Right renal pelvis (tissue), 4 donors: ENCODE measurements at regions not wholly inside any gene's neighbourhood (a gene's known extent, or its start where the extent isn't known, plus 50 kb on each side); places are given as distances from the start of the nearest gene placed in this dataset.

ENCODE experiments used
- DNase-seq, 4 donors: peaks; one replicate each; pipeline ENCODE4 v3.0.0-alpha.2; 2013; ENCODE audit warnings: low read depth in 4 of 4, low spot score in 3 of 4, missing footprints in 1 of 4

DNA sequence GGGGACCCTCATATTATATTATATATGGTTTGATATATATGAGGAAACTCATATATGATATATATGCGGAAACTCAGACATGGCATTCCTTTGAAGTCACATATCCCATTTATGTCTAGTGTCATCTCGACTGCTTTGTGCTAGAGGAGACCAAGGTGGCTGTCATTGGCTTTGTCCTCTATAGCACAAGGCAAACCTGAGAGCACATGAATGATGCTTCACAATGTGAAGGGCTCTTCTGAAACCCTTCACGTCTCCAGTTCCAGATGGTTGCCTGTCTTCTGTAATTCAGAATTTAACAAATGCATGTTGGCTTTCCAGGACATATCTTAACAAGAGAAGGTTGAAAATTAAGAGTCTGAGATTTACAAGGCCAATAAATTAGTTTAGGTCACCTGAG, 303.6 kb downstream of the BARHL2 start:
- no peak for DNase-seq

DNA sequence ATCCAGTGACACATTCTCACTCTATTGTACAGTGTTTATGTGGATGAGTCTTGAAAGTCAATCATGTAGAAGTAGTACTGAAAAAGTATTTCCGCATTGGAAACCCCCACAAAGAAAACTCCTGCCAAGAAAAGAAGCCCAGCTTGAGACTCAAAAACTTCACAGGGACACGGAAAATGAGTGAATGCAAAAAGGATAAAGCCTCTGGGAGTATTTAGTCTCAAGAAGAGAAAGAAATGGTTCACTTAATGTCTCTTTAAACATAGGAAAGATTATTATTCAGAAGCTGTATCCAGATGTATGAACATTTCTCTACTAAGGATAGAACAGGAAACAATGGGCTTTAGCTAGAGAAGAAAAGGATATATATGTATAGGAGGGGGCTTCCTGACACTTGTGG, 304.5 kb downstream of the BARHL2 start:
- DNase-seq: no peak

DNA sequence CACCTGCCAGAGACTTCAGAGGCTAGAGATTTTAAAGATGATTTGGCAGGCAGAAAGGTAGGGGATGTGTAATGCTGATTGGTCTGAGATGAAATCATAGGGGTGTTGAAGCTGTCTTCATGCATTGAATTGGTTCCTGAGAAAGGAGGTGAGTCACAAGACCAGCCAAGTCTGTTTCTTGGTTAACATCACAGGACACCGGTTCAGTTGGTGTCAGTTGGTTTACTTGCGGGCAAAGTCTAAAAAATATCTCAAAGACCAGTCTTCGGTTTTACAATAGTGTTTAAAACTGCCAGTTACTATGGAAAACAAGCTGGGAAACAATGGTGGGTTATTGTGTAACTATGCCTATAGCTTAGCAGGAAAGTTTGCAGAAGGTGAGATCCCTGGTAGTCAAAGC, 305.9 kb downstream of the BARHL2 start:
- no peak for DNase-seq

DNA sequence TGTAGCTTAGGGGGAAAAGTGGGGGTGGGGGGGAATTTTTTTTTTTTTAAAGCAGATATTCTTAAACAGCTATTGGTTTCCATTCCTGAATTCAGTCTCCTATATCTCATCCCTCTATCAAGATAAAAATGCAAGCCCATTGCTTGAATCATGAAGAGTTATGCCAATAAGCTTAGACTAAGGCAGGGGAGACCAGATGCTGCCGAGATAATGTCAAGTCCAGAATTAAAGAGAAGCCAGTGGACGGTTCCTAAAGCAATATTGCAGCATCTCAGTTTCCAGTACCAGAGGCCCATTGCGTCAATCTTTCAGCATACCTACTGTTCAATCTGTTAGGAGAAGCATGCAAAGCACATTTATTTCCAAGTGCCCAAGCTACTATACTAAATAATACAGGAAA, 309.4 kb downstream of the BARHL2 start:
- DNase-seq: no peak

DNA sequence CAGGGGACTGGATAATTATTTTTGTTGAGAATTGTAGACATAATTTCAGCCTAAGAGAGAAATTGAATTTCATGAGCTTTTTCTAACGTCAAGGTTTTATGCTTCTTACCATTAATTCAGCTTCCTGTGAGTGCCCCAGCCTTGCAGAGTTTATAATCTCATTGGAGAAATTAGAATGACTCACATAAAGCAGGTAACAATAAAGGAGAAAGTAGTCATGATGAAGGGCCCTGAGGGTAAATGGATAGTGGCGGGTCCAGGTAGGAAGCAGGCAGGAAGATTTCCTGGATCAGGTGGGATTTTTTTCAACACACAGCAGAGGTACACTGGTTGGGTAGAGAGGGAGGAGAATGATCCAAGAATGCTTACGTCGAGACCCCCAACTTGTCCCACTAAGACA, 311.4 kb downstream of the BARHL2 start:
- no peak for DNase-seq

DNA sequence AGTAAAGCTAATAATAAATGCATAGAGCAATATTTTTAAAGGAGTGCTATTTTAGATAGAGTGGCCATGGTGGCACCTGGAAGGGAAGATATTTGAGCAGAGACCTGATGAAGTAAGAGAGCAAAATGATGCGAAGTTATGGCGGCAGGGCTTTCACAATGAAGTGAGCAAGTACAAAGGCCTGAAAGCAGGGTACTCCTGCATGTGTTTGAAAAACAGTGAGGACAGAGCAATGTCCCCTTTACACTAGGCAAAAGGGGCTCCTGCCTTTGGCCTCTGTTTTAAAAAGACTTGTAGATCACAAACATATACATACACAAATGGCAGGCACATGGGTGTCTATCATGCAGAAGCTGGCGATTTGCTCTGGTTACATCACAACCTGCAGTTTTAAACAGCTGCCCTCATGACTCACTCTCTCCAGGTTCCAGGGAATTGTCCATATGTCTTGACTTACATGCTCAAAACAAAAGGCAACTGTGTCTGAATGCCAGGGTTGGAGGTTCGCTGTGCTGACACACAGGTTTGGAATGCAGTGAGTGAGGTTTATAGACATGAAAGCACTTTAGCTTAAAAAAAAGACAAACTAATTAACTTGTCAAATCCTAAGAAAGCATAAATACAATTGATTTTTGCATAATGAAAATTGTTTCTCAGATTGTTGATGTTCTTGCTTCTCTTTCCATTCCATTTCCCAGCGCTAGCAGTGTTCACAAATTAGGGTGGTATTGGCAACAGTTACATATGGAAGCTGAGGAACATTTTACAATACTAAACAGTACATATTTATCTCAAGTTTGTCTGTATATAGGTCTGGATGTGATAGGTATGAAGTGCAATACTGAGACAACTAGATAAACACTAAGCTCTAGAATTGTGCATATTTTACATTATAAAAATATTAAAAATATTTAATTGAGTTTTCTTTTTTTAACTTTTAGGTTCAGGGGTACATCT, 313.9 kb downstream of the BARHL2 start:
- no peak for DNase-seq

DNA sequence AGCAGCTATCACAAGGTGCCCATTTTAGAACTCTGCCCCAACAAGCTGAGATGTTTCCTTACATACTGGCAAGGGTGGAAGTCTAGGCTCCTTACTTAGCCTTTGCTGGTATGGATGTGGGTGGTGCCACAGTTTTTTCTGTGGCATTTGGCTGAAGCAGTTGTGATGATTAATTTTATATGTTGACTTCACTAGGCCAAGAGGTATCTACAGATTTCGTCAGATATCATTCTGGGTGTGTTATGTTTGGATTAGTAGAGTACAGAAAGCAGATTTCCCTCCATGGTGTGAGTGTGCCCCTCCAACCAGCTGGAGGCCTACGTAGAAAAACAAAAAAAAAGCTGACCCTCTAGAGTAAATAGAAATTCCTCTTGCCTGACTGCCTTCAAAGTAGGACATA, 317.0 kb downstream of the BARHL2 start:
- DNase-seq: no peak

DNA sequence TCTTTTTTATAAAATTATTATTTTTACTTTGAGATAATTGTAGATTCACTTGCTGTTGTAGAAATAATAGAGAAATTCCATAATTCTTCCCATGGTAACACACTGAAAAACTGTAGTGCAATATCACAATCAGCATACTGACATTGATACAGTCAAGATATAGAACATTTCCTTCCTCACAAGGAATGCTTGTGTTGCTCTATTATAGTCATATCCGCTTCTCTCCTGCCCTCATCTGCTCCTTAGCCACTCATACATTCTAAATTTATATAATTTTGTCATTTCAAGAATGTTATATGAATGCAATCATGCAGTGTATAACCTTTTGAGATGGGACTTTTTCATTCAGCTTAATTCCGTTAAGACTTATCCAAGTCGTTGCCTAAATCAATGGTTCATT, 320.2 kb downstream of the BARHL2 start:
- DNase-seq: no peak

DNA sequence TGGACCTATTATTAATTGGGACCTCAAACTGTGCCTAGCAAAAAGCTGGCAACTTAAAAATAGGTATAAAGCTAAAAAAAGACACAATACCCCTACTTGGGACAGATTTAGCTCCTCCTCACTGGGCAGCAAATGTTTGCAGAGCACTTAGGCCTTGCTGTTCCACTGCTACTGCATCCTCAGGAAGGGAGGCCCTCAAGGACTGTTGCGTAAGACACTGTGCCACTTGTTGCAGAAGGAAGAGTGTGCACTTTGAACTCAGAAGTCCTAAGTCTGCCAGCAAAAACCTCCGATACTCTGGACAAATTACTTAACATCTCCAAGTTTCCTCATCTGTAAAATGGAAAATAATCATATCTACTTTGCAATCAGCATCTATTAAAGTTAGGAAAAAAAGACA, 322.9 kb downstream of the BARHL2 start:
- DNase-seq: no peak

DNA sequence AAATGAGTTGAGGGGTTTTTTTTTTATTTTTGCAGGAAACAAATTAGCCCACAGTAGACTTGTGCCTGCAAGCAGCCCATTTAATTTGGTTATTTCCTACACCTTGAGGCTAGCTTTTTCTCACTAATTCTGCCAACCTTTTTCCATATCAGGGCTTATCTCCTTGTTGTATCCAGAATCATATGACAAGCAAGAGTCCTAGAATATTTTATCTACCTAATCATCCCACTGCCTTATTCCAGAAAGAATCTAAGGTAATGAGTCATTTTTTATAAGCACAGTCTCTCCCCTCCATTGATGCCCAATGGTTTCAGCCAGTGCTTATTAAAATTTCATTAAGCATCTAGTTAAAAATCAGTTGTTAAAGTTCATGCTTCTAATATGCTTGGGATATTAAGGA, 324.1 kb downstream of the BARHL2 start:
- no peak for DNase-seq

DNA sequence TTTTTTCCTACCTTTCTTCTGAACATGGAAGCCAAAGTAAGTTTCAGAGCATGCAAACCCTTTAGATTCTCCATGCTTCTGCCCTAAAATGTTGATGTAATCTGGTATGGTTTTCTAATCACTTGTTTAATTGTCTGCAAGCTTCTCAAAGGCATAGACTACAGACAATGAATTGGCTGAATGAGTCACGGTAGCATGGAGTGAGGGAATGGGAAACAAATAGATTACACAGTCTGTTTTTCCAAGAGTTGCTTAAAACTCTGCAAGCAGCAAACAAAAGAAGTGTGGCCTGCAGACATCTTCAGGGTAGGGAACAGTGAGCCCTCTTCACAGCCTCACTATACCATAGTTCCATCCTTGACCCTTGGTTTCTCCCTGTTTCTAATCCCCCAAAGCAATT, 326.0 kb downstream of the BARHL2 start:
- DNase-seq: no peak

DNA sequence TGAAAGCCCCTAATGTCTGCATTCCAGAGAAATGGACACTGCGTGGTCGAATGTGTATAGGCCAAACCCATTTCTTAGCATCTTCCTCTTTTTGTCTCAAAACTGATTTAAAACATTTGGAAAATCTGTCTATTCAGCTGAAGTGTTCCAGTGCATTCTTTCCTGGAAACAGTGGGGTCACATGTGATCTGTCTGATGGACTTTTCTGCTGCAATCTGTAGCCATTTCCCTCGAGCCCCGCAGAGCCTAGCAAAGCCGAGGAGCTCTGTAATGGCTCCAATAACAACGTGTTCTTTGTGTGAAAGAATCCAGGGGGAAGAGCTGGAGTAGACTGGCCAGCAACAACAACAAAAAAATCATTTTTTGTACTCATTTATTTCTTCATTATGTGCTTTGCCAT, 329.3 kb downstream of the BARHL2 start:
- DNase-seq: no peak

DNA sequence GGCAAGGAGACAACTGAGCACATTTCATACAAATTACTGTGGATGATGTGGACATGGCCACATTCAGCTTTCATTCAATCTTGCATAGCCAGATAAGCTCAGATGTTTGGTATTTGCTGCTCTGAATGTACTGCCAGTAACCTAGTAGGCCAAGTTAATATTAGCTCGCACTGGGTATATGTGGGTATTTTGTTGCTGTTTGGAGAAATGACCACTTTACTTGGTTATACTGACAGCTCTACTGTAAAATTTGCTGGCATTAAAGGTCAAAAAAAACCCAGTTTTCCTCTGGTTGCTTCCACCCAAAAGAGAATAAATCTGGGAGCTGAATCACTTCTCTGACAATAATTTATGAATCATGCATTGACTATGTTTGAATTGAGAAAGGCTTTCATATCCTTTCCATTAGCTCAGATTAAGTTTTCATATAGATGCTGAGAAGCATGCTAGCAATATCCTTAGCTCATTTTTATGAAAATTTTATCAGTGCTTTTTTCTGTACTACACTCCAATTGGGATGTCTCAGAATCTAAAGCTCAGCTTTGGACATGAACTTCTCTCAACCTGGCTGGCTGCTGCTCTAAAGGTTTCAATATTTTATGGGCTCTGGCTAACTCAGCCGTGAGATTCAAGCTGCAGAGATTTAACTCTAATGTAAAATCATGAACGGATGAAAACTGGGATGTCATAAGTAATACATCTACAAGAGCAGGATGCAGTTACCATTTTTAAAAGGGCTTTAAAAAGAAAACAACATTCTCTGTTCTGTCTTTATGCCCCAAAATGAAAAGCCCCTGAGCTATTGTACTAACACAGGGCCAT, 330.0 kb downstream of the BARHL2 start:
- no peak for DNase-seq

DNA sequence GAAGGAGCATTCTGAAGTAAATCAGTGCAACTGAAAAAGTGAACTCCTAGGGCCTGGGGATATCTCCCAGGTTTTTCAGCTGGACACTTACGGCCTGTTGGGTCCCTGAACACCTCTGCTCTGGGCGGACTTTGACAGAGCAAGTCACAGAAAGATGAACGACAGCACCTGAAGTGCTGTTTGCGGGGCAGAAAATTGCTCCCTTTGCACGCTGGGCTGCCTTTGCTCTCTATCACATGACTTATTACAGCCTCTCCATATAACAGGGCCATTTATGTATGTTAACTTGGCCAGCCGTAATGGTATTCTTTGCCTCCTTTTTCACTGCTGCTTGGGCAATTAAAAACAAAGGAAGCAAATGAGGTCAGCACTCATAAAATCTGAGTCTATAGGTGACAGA, 332.9 kb downstream of the BARHL2 start:
- DNase-seq: no peak

DNA sequence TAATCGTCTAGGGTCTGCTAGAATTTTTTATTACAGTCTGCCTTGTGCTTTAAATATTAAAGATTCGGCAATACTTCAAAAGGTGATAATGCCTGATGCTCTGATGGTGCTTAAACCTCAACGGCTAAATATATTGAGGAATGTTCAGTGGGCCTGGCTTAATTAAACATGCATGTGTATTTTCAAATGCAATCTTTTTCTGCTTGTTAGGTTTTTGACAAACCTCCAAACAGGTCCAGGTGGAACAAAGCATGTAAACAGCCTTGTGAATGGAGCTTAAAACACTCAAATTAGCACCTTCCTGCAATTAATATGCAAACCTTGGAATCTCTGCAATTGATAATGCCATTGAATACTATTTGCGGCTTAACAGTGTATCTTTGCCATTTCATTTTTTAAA, 334.9 kb downstream of the BARHL2 start:
- no peak for DNase-seq

DNA sequence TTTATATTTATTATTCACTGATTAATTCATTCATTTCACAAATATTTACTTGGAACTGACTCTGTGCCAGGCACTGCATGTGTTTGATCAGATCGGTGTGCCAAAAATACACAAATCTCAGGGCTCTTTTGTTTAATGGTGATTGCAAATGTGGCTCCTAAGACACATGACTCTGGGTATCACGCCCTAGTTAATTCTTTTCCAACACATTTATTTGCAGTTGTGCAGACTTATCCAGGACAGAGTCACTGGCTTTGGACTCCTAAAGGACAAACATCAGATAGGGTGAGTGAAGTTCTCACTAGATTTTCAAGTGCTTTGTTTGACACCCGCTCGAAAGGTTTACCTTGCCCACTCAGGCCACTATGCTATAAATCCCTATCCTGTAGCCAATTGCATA, 335.5 kb downstream of the BARHL2 start:
- no peak for DNase-seq

DNA sequence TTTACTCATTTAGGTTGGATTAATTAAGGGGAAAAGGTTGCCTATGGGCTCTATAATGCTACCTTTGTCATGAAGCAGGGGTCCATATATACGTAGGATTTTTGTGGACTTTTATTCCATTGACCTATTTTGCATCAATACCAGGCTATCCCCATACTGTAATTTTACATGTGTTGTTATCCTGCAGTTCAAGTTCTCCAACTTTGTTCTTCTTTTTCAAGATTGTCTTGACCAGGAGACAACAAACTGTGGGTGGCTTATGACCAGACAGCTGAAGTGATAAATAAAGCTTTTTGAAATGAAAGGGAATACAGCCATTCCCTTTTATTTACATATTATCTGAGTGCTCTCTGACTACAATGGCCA, 345.7 kb downstream of the BARHL2 start:
- no peak for DNase-seq

DNA sequence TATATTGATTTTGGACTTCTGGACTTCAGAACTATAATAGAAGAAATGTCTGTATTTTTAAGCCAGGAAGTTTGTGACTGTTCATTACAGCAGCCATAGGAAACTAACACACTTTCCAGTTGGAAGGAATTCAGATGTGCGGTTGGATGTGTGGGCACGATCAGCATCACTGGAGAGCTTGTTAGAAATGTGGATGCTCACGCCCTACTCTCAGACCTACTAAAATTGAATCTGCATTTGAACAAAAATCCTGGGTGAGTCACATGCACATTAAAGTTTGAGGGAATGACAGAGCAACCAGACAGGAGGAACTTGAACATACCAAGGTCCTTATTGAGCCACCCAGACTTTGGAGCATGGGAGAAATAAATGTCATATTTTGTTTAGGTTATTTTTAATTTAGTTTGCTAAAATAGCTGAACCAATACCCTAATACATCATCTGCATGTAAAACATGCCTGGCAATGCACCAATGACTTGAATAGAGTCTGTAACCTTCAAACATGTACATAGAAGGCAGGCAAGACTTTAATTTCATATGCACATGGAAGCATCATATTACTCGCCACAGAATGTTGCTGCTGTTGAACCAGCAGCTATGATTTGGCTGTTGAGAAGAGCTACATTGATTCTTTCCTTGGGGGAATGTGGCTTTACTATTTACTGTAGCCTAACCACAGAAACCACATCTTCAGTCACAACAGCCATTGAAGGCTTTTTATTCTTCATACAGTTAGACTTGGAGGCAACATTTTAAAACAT, 346.2 kb downstream of the BARHL2 start:
- no peak for DNase-seq

DNA sequence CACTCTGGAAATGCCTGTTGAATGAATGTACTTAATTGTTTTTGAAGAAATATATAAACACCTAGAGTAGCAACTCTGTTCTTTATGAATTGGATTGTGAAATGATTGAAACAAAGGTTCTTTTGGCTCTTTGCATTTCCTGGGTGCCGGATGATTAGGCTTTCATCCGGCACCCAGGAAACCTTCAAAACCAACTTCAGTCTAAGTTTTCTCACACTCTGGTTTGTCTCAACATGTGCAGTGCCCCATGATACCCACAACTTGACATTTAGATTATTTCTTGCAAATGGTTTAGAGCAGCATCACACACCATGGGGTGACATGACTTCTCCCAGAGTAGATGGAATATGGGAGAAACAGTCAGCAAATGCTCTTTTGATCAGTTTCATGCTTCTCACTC, 354.9 kb downstream of the BARHL2 start:
- no peak for DNase-seq

DNA sequence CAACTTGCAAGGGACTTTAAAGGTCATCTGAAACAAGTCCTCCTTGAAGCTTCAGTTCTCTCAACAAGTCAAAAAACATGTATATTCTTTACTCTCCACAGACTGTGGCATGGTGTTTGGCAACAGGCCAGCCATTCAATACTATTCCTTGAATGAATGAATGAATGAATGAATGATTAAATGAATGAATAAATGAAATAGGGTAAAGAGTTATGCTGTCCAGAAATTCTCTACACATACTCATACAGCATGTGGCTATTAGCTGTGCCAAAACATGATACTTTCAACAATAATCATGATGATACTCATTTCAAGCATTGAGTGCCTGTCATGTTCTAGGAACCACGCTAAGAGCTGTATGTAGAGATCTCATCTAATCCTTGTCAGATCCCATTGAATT, 356.1 kb downstream of the BARHL2 start:
- DNase-seq: no peak

DNA sequence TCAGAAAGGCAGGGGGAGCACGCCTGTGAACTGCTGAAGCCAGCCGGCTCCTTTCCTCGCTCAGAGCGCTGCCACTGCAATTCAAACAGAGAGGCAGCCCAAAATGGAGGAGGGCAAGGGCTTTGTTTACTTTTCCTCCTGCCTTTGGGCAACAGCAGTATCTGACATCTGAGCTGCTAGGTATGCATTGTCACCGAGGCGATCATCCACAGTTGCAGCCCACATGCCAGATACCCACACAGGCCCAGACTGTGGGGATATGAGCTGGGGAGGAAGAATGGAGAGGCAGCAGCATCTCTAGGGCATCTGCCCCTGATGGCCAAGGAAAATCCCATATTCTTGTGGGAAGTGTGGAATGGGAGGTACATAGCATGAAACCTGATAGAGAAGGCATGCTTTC, 357.1 kb downstream of the BARHL2 start:
- DNase-seq: no peak
